GM12878 (cell line): ENCODE measurements at regions not wholly inside any gene's neighbourhood (a gene's known extent, or its start where the extent isn't known, plus 50 kb on each side); places are given as distances from the start of the nearest gene placed in this dataset.

Experiments used
- ATAC-seq: fragments of 200-7000 bp; cut with Tn5 transposase; 3 replicates; pipeline ENCODE4 v1.9.1; 2020; ENCODE audit warnings: mild to moderate bottlenecking, moderate library complexity
- BruUV-seq: library from RNA; stranded (reverse); fragments of 400-500 nt; replicated peaks from 2 replicates; lab custom pipeline; 2021; lab: Mats Ljungman, UMichigan
- CTCF ChIA-PET: fragments of 300-600 bp; sonication (Branson Sonifier 250); formaldehyde crosslinking; extraction: SDS; loops from one replicate; lab custom pipeline; 2021; ENCODE audit warnings: inconsistent platforms; lab: Yijun Ruan, JAX
- POLR2A ChIA-PET: fragments of 350-600 bp; formaldehyde crosslinking; extraction: SDS; loops from one replicate; lab custom pipeline; 2021; ENCODE audit warnings: inconsistent platforms; lab: Charles Lee
- RAD21 ChIA-PET: fragments of 300-600 bp; sonication (Branson Sonifier 250); formaldehyde crosslinking; loops from one replicate; lab custom pipeline; 2023; ENCODE audit warnings: antibody characterized with exemption; ENCODE audit not compliant: unreplicated experiment; lab: Charles Lee
- SMC1A ChIA-PET: fragments of 300-600 bp; sonication (Branson Sonifier 250); formaldehyde crosslinking; loops from one replicate; lab custom pipeline; 2023; ENCODE audit not compliant: unreplicated experiment, uncharacterized antibody; lab: Charles Lee
- DNase-seq: peaks from one replicate; pipeline ENCODE4 v3.0.0-alpha.2; 2011; ENCODE audit warnings: low read depth, low spot score
- FAIRE-seq: peaks from 3 replicates; lab custom pipeline; 2011; peaks lifted over from hg19 to GRCh38; lab: Jason Lieb, UNC
- H2AFZ ChIP-seq: 2 replicates; pipeline ENCODE4 v1.6.0; 2011; ENCODE audit warnings: low read depth, low read length, control low read depth; ENCODE audit not compliant: control insufficient read depth
- H3K27ac ChIP-seq: 2 replicates; pipeline ENCODE4 v1.5.1; 2011; ENCODE audit warnings: control low read depth; ENCODE audit not compliant: control insufficient read depth, insufficient read depth
- H3K27me3 ChIP-seq, 2 experiments: replicated peaks in 1 of 2; 2 replicates each; pipeline versions ENCODE4 v1.6.0 to v1.6.1; 2011; ENCODE audit warnings: low read length in 1 of 2; ENCODE audit not compliant: control insufficient read depth in 2 of 2, insufficient read depth in 2 of 2
- H3K36me3 ChIP-seq, 2 experiments: 2 replicates each; pipeline ENCODE4 v1.5.1; 2011; ENCODE audit warnings: low read length in 1 of 2; ENCODE audit not compliant: control insufficient read depth in 2 of 2, insufficient read depth in 2 of 2
- H3K4me1 ChIP-seq: 2 replicates; pipeline ENCODE4 v1.6.1; 2011; ENCODE audit warnings: mild to moderate bottlenecking, low read length, moderate library complexity, mixed read lengths; ENCODE audit not compliant: control insufficient read depth, insufficient read depth
- H3K4me2 ChIP-seq: 2 replicates; pipeline ENCODE4 v1.6.0; 2011; ENCODE audit warnings: control low read depth; ENCODE audit not compliant: control insufficient read depth, insufficient read depth
- H3K4me3 ChIP-seq: fragments of 200-600 bp; sonication (generic); 2 replicates; pipeline ENCODE4 v1.5.1; 2016
- H3K79me2 ChIP-seq: 2 replicates; pipeline ENCODE4 v1.6.0; 2011; ENCODE audit warnings: low read length; ENCODE audit not compliant: control insufficient read depth, insufficient read depth
- H3K9ac ChIP-seq: 2 replicates; pipeline ENCODE4 v1.8.0; 2011; ENCODE audit warnings: low read length, control low read depth, mixed read lengths; ENCODE audit not compliant: control insufficient read depth, insufficient read depth
- H3K9me3 ChIP-seq: replicated peaks from 3 replicates; pipeline ENCODE4 v1.5.1; 2011; ENCODE audit warnings: mild to moderate bottlenecking, low read length; ENCODE audit not compliant: control insufficient read depth, insufficient read depth
- H4K20me1 ChIP-seq: 2 replicates; pipeline ENCODE4 v1.6.0; 2011; ENCODE audit not compliant: control insufficient read depth, insufficient read depth
- CBFB ChIP-seq: IDR thresholded peaks from 2 replicates; pipeline ENCODE4 v1.6.1; 2016; ENCODE audit warnings: antibody characterized with exemption, low read depth
- CEBPB ChIP-seq, 2 experiments: fragments of 150-350 bp in 1 of 2; IDR thresholded peaks; 2 replicates each; pipeline ENCODE4 v1.6.1; 2012 to 2014; ENCODE audit warnings: low read depth in 2 of 2, low read length in 2 of 2, borderline replicate concordance in 1 of 2, inconsistent platforms in 1 of 2
- CHD1 ChIP-seq: IDR thresholded peaks from 2 replicates; pipeline ENCODE4 v1.6.1; 2012; ENCODE audit warnings: low read depth, low read length, improper control_type of control experiment
- CREM ChIP-seq: IDR thresholded peaks from 2 replicates; pipeline ENCODE4 v1.6.1; 2014; ENCODE audit warnings: antibody characterized with exemption, low read depth
- FOXK2 ChIP-seq: fragments of 450-650 bp; IDR thresholded peaks from 2 replicates; pipeline ENCODE4 v1.6.1; 2017; ENCODE audit warnings: mild to moderate bottlenecking, moderate library complexity
- IKZF2 ChIP-seq, 2 experiments: fragments of 450-650 bp; IDR thresholded peaks; 2 replicates each; pipeline ENCODE4 v1.6.1; 2017; ENCODE audit warnings: mild to moderate bottlenecking in 2 of 2, moderate library complexity in 2 of 2
- NFXL1 ChIP-seq: fragments of 450-650 bp; IDR thresholded peaks from 2 replicates; pipeline ENCODE4 v1.6.1; 2017; ENCODE audit warnings: antibody characterized with exemption, mild to moderate bottlenecking, borderline replicate concordance
- NR2C1 ChIP-seq: fragments of 450-650 bp; IDR thresholded peaks from 2 replicates; pipeline ENCODE4 v1.6.1; 2017; ENCODE audit warnings: antibody characterized with exemption, mild to moderate bottlenecking, moderate library complexity
- RAD21 ChIP-seq: IDR thresholded peaks from 2 replicates; pipeline ENCODE4 v1.6.1; 2011; ENCODE audit warnings: mild to moderate bottlenecking, low read depth, low read length, moderate library complexity; ENCODE audit not compliant: insufficient read depth
- RFX5 ChIP-seq: IDR thresholded peaks from 2 replicates; pipeline ENCODE4 v1.6.1; 2011; ENCODE audit warnings: low read depth, low read length, improper control_type of control experiment
- RUNX3 ChIP-seq: IDR thresholded peaks from 2 replicates; pipeline ENCODE4 v1.6.1; 2012; ENCODE audit warnings: low read length, inconsistent platforms
- TAF1 ChIP-seq: IDR thresholded peaks from 2 replicates; pipeline ENCODE4 v1.6.1; 2011; ENCODE audit warnings: mild to moderate bottlenecking, low read depth, low read length, borderline replicate concordance
- ZBED1 ChIP-seq: IDR thresholded peaks from 2 replicates; pipeline ENCODE4 v1.6.1; 2016; ENCODE audit warnings: borderline replicate concordance
- ZNF24 ChIP-seq: fragments of 450-650 bp; IDR thresholded peaks from 2 replicates; pipeline ENCODE4 v1.6.1; 2017; ENCODE audit warnings: antibody characterized with exemption, mild to moderate bottlenecking
- ZSCAN29 ChIP-seq: fragments of 450-650 bp; IDR thresholded peaks from 2 replicates; pipeline ENCODE4 v1.6.1; 2017; ENCODE audit warnings: mild to moderate bottlenecking, moderate library complexity
- WGBS: methylation state at CpG from one replicate; pipeline ENCODE4 v1.1.6; 2016; ENCODE audit warnings: low lambda C conversion rate; ENCODE audit not compliant: insufficient replicate concordance, insufficient coverage; ENCODE audit errors: missing lambda C conversion rate; 5-methylcytosine and 5-hydroxymethylcytosine counted together
- in situ Hi-C: fragments of 300-500 bp; cut with MboI; formaldehyde crosslinking; loops from 9 replicates; pipeline ENCODE4 v1.14.3; 2018; ENCODE audit warnings: mixed read lengths
- intact Hi-C: fragments of 100-400 bp; cut with micrococcal nuclease; formaldehyde crosslinking; loops from one replicate; pipeline ENCODE4 v1.14.2; 2022; ENCODE audit not compliant: unreplicated experiment
- TF ChIP-seq, protein P1 (sequence below): fragments of 450-650 bp; formaldehyde crosslinking; IDR thresholded peaks from 2 replicates; pipeline ENCODE4 v1.4.0; 2022; ENCODE audit warnings: mild to moderate bottlenecking, moderate library complexity

DNA sequence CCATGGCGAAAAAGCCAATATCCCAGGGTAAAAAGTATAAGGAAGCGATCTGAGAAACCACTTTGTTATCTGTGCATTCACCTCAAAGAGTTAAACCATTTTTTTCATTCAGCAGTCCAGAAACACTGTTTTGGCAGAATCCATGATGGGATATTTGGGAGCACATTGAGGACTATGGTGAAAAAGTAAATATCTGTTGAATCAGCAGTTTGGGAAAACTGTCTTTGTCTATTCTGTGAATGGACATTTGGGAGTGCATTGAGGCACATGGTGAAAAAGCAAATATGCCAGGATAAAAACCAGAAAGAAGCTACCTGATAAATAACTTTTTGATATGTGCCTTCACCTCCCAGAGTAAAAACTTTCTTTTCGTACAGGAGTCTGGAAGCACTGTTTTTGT is 187.4 kb downstream of the OR4A47 start:
- no TSS peak for BruUV-seq
- no peak overlapping the region for H3K4me3 ChIP-seq
- intact Hi-C loops (no loop called here), in situ Hi-C loops (no loop called here)
- ChIA-PET RAD21 (no interaction called here), CTCF (no interaction called here), POLR2A (no interaction called here), SMC1A (no interaction called here)
- WGBS, result 25% methylated on average over 3 of the region's 3 CpGs
- H2AFZ ChIP-seq, result no peak overlapping the region
- H3K4me1 ChIP-seq, result no peaks in the 10 kb centered on the region
- no peak overlapping the region for H3K27ac ChIP-seq
- TF ChIP-seq ZSCAN29 (no peak), TAF1 (no peak), RFX5 (no peak), IKZF2 (IDR thresholded peaks at IDR 0.05) (no peak), ZBED1 (no peak), CEBPB (IDR thresholded peaks at IDR 0.05; ENCODE audit: borderline replicate concordance in 1 of 2, low read depth in 2 of 2, low read length in 2 of 2) (no peak), CREM (no peak), CHD1 (no peak), RUNX3 (no peak), NFXL1 (no peak), ZNF24 (no peak), NR2C1 (no peak), CBFB (no peak), FOXK2 (no peak), RAD21 (no peak)
- TF ChIP-seq, protein P1, sequence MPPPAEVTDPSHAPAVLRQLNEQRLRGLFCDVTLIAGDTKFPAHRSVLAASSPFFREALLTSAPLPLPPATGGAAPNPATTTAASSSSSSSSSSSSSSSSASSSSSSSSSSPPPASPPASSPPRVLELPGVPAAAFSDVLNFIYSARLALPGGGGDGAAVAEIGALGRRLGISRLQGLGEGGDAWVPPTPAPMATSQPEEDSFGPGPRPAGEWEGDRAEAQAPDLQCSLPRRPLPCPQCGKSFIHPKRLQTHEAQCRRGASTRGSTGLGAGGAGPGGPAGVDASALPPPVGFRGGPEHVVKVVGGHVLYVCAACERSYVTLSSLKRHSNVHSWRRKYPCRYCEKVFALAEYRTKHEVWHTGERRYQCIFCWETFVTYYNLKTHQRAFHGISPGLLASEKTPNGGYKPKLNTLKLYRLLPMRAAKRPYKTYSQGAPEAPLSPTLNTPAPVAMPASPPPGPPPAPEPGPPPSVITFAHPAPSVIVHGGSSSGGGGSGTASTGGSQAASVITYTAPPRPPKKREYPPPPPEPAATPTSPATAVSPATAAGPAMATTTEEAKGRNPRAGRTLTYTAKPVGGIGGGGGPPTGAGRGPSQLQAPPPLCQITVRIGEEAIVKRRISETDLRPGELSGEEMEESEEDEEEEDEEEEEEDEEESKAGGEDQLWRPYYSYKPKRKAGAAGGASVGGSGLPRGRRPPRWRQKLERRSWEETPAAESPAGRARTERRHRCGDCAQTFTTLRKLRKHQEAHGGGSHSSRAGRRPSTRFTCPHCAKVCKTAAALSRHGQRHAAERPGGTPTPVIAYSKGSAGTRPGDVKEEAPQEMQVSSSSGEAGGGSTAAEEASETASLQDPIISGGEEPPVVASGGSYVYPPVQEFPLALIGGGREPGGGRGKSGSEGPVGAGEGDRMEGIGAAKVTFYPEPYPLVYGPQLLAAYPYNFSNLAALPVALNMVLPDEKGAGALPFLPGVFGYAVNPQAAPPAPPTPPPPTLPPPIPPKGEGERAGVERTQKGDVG, result no peak
- ATAC-seq, result no peak
- no peak for DNase-seq
- H3K4me2 ChIP-seq, result no peak overlapping the region
- H3K9ac ChIP-seq, result no peak overlapping the region
- no peak for FAIRE-seq
- no peaks in the 10 kb centered on the region for H3K36me3 ChIP-seq
- H3K9me3 ChIP-seq, result no peaks in the 10 kb centered on the region; the same call in 2 of the 3 replicates
- no peaks in the 10 kb centered on the region for H3K79me2 ChIP-seq
- H4K20me1 ChIP-seq, result no peaks in the 10 kb centered on the region
- no peaks in the 10 kb centered on the region for H3K27me3 ChIP-seq
